Body of pancreas (tissue), 4 donors: ENCODE measurements at regions not wholly inside any gene's neighbourhood (a gene's known extent, or its start where the extent isn't known, plus 50 kb on each side); places are given as distances from the start of the nearest gene placed in this dataset.
"Not testable (repeated sequence)": the region's sequence is repeated elsewhere in the genome, so short reads cannot be mapped to it uniquely, and the experiment has no call there.

Experiments used
- POLR2A ChIP-seq, 3 donors: fragments of 450-650 bp; IDR thresholded peaks; one replicate each; pipeline ENCODE4 v1.6.1; 2016; ENCODE audit warnings: antibody characterized with exemption in 3 of 3, mild to moderate bottlenecking in 2 of 3
- TF ChIP-seq, protein P1 (sequence below), 7 experiments: fragments of 450-650 bp in 4 of 7; fragments of 200-600 bp in 3 of 7; sonication (generic) in 3 of 7; IDR thresholded peaks; one replicate each; pipeline ENCODE4 v1.5.1; 2016 to 2019; ENCODE audit warnings: antibody characterized with exemption in 7 of 7

DNA sequence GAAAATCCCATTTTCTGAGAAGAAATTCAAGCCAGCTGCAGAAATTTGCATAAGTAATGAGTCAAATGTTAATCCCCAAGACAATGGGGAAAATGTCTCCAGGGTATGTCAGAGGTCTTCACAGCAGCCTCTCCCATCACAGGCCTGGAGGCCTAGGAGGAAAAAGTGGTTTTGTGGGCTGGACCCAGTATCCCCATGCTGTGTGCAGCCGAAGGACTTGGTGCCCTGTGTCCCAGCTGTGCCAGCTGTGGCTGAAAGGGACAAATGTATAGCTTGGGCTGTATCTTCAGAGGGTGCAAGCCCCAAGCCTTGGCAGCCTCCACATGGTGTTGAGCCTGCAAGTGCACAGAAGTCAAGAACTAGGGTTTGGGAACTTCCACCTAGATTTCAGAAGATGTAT is 163.6 kb upstream of the HDDC2 start:
- TF ChIP-seq POLR2A (IDR thresholded peaks at IDR 0.05) = not testable (repeated sequence)
- TF ChIP-seq, protein P1, sequence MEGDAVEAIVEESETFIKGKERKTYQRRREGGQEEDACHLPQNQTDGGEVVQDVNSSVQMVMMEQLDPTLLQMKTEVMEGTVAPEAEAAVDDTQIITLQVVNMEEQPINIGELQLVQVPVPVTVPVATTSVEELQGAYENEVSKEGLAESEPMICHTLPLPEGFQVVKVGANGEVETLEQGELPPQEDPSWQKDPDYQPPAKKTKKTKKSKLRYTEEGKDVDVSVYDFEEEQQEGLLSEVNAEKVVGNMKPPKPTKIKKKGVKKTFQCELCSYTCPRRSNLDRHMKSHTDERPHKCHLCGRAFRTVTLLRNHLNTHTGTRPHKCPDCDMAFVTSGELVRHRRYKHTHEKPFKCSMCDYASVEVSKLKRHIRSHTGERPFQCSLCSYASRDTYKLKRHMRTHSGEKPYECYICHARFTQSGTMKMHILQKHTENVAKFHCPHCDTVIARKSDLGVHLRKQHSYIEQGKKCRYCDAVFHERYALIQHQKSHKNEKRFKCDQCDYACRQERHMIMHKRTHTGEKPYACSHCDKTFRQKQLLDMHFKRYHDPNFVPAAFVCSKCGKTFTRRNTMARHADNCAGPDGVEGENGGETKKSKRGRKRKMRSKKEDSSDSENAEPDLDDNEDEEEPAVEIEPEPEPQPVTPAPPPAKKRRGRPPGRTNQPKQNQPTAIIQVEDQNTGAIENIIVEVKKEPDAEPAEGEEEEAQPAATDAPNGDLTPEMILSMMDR (IDR thresholded peaks at IDR 0.05) = not testable (repeated sequence)
